GM19452 (cell line): ENCODE measurements at regions not wholly inside any gene's neighbourhood (a gene's known extent, or its start where the extent isn't known, plus 50 kb on each side); places are given as distances from the start of the nearest gene placed in this dataset.

Experiments
- ATAC-seq: cut with Tn5 transposase; IDR thresholded peaks from one replicate; pipeline ENCODE4 v1.9.1; 2021; ENCODE audit not compliant: unreplicated experiment

DNA sequence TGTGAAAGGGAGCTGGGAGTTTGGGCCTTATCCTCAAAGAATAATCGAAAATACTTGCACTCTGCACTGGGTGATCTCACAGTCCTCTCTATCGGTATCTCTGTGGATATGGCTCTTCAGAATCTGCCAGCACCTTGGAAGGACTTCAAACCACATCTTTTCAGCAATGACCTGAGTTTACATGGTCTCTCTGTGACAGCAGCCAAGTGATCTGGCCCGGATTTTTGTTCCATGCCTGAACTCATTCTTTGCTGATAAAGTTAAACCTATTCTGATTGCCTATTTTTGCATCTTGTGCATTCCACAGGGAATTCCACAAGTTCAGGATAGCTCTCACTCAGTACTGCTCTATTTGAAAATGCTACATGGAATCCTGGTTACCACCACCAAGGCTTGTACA lies 98.9 kb downstream of the HDGFL1 start:
- no peak for ATAC-seq

DNA sequence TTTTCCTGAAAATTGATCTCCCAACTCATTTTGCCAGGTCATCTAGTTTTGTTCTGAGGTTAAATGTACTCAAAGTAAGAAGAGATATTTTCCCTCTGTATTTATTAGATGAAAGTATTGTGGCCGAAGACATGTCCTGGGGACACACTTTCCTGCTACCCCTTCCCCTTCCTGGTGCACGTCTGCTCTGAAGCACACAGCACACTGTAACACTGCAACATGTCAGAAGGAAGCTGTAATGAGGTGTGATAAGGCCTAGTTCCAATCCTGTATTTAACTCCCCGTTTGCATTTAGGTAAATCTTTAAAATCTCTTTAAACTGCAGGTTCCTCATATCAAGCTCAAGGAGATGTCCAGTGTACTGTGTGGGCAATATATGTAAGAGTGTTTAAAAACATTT lies 99.4 kb downstream of the HDGFL1 start:
- ATAC-seq, result no peak

DNA sequence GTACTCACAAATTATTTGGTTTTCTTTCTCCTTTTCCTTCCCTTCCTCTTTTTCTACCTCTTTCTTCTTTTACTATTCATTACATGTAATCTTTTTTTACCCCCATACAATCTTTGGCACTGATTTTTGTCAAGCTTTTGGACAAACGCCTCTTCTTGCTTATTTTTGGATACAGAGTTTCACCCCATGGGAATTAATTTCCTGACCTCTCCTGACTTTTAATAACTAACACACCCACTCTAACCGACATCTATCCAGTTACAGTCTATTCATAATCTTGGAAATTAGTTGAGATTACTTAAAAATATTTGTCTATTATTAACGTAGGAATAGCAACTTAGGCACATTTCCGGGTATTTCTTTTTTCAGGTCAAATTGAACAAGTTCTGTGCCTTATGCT lies 101.2 kb downstream of the HDGFL1 start:
- no peak for ATAC-seq

DNA sequence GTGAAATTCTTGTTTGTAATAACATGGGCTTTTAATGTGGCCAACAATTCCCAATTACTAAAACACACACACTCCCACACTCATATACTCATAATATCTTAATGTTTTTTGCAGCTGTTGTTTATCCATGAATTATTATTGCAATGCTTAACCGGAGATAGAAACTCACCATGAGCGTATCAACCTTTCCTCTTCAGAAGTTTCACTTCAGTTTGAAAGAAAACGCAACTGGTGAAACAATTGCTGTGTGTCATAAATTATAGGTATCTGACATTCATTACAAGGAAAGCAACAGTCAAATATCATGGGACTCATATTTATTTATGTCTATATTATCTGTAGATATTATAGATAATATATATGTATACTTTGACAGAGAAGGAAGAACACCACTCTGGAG lies 104.1 kb downstream of the HDGFL1 start:
- ATAC-seq, result no peak

DNA sequence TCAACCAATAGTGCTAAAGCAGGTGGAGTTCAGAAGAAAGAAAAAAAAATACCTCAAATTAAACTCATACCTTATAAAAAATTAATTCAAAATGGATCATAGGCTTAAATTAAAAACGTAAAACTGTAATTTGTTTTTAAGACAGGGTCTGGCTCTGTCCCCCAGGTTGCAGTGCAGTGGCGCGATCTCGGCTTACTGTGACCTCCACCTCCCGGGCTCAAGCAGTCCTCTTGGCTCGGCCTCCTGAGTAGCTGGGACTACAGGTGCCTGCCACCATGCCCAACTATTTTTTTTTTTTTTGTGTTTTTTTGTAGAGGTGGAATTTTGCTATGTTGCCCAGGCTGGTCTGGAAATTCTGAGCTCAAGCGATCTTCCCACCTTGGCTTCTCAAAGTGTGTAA lies 111.6 kb downstream of the HDGFL1 start:
- ATAC-seq, result no peak

DNA sequence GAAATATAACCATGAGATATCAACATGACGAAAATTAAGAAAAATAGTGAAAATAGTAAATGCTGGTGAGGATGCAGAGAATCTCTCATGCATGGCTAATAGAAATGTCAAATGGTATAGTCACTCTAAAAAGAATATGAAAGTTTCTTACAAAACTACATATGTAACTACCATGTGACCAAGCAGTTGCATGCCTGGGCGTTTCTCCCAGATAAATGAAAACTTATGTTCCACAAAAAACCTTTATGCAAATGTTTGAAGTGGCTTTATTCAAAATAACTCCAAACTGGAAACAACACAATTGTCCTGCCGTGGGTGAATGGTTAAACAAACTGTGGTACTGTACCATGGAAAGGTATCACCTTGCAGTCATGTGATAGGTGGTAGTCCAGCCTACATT lies 112.4 kb downstream of the HDGFL1 start:
- ATAC-seq, result no peak

DNA sequence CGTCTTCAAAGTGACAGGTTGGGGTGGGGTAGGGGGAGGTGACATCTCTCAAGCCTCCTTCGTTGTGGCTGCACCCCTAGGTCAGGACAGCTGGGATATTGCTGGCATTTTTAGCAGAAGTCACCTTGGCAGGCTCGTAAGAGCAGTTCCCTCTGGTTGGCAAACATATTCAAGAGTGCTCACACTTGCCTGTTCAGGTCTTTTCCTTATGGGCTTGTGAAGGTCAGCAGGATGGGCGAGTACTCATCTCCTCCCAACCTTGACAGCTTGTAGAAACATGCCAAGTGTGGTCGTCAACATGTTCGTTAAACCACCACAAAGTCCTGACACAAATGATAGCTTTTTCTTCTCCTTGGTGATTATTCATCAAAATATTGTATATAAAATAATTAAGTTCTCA lies 113.6 kb downstream of the HDGFL1 start:
- ATAC-seq, result no peak

DNA sequence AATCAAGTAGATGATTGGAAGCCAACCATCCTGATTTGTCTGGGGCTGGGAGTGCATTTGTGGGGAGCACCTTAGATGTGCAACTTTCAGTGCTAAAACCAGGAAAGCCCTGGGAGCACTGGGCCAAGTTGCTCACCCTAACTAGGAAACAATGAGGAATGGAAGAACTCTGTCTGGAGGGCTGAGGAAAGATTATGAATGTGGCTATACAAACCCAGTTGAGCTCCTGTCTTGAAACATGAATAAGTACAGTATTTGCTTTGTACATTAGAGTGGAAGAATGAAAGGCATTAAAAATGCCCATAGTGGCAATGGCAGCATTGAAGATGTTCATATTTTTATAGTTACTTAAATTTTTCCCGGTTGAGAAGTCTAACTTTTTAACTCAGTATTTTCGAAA lies 121.1 kb downstream of the HDGFL1 start:
- ATAC-seq, result no peak

DNA sequence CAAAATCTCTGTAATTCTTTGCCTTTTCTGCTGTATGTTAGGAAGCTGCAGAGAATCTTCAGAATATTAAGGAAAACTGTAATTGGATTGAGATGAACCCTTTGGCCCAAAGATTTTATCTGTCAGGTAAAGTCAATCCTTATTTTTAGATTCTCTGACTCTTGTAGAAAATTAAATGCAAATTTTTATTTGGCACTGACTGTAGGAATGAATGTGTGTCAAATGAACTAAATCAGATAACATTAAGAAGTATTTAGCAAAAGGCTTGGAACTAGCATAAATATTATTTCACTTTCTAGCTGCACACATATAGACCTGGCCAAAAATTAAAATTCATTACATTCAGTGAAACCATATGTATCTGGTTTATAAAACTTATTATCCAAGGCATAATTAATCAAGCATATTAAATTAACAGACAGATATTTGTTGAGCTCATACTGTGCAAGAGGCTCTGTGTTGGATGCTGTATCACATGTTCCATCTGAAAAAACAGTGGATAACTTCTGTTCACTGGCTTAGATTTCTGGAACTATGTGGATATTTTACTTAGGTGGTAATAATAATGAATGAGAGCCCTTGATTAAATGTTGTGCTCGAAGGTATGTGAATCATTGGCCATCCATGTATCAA lies 124.8 kb downstream of the HDGFL1 start:
- no peak for ATAC-seq

DNA sequence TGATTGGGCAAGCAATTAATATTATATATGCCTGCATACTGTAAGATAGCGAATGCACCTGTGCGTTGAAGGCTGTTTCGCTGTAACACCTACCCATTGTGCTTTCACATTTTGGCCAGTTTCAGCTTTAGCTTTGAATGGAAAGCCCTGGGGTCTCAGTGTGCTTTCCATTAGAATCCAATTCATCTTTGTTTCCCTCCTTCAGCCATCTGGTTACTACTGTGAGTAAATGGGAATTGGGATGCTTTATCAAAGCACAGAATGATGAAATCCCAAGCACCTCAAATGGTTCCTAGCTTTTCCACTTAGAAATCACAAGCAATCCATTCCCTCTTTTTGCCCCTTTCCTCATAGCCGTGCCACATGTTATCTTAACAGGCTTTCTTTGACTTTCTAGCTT lies 127.1 kb downstream of the HDGFL1 start:
- ATAC-seq, result no peak

DNA sequence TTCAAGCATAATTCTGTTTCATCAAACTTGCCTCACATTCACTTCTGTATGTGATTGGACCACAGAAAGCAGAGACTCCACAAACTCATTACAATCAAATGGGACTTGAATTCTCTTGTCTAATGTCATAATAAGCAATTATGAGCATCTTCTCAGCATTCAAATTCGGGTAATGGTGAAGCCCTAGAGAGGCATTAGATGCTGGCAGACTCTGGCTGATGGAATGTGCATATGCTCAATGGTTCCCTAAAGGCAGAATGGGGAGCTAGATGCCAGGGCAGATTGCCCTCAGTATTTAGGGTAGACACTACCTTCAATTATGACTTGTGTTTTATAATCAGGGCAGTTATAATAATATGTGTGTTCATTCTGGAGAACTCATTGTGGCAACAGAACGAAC lies 127.9 kb downstream of the HDGFL1 start:
- no peak for ATAC-seq

DNA sequence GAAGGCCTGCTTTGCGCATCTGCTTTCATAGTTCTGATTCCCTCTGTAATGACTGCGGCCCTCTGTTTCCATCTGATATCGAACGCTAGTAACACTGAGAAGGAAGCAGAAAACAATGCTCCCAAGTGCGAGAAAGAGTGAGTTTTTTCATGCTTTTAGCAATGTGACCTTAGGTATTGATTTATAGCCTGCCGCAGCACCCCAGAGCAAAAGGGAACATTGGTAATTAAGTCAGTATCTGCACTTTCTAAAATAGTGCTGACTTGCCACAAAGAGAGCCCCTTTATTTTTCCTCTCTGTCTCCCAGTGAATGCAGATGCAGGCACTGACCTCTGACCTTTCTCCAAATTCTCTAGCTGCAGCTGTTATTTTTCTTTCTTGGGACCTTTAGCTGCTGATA lies 129.8 kb downstream of the HDGFL1 start:
- ATAC-seq, result no peak

DNA sequence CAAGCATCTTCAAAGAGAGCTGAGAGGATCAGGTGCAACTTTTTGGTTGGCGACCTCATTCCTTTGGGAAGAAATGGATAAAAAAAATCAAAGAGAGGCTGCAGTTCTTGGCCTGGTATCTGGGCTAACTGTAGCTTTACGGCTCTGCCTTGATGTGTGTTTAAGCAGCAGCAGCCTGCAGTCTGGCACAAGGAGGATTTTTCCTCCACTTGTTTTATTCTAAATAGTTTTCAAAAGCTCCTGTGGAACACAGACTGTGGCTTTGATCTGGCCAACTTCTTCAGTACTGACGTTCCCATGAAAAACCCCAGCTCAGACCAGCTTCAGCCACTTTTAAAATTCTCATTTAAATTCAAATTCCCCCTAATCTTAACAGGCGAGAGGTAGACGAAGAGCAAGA lies 137.3 kb downstream of the HDGFL1 start:
- ATAC-seq, result no peak

DNA sequence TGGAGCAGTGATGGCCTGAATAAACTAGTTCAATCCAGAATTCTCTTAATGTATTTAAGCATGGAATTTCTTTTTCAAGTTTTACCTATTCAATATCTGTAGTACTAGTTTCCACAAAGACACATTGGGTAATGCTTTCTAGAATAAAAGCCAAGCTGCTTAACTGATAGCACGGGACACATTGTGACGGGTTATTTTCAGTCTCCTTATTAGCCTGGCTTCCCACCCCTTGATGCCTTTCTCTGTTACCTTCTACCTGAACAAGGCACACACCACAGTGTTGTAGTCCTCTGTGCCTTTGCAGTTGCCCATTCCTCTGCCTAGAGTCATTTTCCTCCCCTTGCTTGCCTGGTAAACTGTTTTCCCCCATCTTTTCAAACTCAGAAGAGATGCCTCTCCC lies 139.1 kb downstream of the HDGFL1 start:
- no peak for ATAC-seq

DNA sequence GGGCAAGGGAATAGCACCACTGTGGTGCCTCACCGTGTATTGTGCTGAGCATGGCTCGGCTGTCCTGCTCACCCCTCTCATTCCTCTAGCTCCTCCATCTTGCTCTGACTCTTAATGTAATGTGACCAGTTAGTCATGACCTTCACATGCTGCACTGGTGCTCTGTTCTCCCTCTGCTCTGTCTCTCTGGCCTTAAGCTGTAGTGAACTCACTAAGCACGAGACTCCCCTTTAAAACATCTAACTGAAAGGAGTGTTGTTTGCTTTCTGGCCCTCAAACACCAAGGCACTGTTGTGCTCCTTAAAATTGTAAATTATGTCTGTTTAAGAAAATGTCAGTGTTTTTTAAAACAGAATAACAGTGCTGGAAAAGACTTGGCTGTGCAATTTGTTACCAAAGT lies 140.4 kb downstream of the HDGFL1 start:
- no peak for ATAC-seq

DNA sequence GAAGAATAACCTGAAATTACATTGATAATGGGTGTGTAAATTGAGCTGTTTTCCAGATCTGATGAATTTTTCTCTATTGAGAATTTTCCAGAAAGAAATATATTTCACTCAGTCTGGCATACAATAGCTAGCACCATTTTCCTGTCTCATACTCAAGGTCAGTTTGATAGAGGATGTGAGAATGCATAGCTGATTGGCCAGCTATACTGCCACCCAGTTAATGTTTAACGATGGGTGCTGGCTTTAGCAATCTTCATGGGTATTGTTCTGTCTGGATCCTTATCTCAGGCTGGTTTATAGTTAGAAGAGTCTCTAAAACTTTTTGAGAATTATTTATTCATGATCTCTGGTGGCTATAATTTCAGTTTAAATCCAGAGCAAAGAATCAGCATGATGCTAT lies 147.4 kb downstream of the HDGFL1 start:
- no peak for ATAC-seq

DNA sequence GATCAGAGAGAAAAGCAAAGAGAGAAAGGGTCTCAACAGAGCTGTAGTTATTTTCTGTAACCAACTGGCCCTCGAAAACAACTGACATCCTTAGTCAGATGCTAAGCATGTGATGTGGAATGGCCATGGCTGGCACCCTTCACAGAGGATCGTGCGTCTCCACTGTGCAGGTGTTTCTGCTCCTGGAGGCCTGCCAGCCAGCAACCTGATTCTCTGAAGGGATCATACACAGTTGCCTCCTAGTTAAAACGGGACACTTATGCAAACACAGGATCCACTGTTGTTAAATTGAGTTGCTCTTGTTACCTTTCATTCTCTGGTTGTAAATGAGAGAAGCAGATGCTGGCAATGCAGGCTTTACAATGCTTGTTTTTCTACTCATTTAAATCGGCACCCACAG lies 148.5 kb downstream of the HDGFL1 start:
- no peak for ATAC-seq

DNA sequence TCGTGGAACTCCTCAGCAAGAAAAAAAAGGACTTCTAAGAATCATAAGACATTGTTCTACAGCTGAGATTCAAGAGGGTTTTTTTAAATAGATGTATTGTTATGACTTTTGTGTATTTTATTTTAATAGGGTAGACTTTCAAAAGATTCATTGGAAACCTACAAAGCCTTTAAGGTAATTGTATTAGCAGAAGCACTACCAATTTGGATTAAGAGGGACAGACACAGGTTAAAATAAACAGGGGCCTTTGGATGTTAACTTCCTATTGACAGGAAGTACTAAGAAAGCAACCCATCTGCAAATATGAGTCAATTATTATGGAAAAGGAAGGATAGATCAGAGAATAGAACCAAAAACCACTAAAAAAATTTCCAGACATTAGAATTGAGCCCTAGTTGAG lies 153.5 kb downstream of the HDGFL1 start:
- no peak for ATAC-seq

DNA sequence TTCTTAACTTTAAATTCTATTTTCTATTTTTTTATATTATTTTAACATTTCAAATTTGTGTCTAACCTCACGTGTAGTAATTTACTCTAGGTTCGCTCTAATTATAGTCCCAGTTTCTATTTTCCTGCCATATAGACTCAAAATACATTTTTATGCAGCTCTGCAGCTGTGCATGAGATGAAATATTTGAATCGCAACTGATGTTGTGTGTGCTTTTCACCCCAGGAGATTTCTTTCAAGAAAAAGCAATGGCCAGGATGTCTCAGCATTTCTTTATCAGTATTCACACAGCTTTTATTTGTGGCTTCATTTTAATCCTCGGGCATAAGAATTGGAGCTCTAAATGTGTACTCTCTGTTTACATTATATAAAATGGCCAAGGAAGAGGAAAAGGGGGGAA lies 157.6 kb downstream of the HDGFL1 start:
- ATAC-seq, result no peak

DNA sequence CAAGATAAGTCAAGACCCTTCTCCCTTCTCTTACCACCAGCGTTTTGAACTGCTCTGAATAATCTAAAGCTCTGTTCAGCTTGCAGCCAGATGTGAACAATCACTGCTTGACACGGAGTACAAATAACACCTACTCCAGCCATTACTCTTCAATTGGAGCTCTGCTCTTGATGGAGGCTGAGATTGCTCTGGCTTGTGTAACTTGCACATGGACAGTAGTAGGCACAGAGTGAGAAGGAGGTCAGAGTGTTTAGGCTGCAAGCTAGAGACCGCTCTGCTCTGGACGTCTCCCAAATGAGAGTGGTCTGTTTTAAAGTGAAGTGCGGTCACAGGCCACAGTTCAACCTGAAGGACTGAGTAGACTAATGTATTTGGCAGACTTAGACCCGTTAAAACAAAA lies 158.3 kb downstream of the HDGFL1 start:
- no peak for ATAC-seq

DNA sequence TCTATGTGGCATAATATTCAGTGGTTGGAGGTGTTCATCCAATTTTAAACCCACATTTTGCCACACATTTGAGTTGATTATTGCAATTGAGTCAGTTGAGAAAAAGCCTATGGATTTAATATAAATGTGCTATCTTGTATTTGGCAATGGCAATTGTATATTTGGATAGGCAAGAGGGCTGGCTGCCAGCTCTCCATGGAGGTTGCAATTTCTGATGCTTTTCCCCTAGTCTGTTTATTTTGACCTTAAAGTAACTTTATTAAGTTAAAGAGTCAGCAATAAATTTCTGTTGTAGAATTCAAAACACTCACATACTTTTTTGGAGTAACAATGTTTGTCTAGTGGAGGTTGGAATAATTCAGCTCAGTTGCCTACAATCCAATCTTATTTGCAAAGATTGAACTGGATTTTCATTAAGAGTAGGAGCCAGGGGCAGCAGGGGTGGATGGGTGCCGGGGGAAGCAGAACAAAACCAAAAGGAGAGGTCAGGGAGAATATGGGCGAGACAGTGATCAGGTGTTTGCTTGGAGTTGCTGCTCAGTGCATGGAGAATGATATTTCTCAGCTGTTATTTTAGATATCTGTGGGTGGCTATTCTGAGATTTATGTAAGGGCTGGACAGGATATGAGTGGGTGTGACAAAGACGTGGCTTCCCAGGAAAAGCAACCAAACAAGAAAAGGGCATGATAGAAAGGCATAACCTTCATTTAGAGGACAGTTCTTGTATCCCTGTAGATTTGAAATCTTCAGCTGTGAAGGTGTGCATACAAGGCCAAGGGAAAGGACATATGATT lies 163.0 kb downstream of the HDGFL1 start:
- no peak for ATAC-seq

DNA sequence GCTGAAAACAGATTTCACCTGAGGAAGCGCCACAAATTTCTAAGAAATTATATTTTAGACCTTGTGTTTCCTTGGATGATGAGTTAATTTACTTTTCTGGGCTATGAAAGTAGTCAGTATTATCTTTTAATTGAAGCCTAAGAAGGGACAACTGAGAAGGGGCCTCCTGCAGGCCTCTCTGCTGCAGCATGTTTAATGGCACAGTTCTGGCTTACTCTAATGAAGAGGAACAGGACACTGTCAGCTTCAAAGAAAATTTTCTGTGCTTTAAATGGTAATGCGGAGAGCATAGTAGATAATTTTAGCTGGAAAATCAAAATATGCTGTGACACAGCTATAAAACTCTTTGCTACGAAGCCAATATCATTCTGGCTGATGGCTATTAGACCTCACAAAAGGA lies 167.4 kb downstream of the HDGFL1 start:
- ATAC-seq, result no peak

DNA sequence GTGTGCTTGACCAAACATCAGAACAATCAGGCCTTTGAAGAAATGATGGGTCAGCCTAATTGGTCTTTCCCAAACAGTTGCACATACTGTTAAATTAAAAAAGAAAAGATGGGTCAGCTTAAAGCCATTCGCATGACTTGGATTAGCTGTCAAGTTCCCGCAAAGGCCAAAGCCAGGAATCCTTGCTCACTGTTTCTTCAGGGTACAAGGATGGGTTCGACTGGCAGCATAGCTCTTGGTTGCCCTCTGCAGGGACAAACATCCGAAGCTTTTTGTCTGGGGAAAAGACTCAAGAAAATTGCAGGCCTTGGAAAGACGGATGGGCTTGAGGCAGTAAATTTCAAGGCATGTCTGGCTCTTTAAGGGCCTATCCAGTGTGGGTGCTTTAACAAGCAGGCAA lies 168.0 kb downstream of the HDGFL1 start:
- ATAC-seq, result no peak
